CD14-positive monocyte (primary cell): ENCODE measurements at regions not wholly inside any gene's neighbourhood (a gene's known extent, or its start where the extent isn't known, plus 50 kb on each side); places are given as distances from the start of the nearest gene placed in this dataset.

Experiments
- DNase-seq, 3 donors: peaks; one replicate each; pipeline ENCODE4 v3.0.0-alpha.2; 2011 to 2022
- H2AFZ ChIP-seq: 2 replicates; pipeline ENCODE4 v1.6.0; 2012; ENCODE audit warnings: mild to moderate bottlenecking, low read depth, low read length, inconsistent platforms; ENCODE audit not compliant: insufficient read depth, poor library complexity, severe bottlenecking
- H3K27ac ChIP-seq, 2 donors: 1 replicate in 1 of 2; 2 replicates in 1 of 2; pipeline ENCODE4 v1.5.1; 2012 to 2013; ENCODE audit warnings: low read length in 2 of 2, control low read depth in 1 of 2, inconsistent platforms in 1 of 2, low read depth in 1 of 2, mild to moderate bottlenecking in 1 of 2
- H3K27me3 ChIP-seq, 2 donors: one replicate each; pipeline versions ENCODE4 v1.6.0 to v1.6.1; 2011 to 2013; ENCODE audit warnings: low read length in 2 of 2; ENCODE audit not compliant: control insufficient read depth in 2 of 2, insufficient read depth in 2 of 2
- H3K36me3 ChIP-seq, 2 donors: replicated peaks in 1 of 2; 1 replicate in 1 of 2; 2 replicates in 1 of 2; pipeline versions ENCODE4 v1.5.1 to v1.6.1; 2012 to 2013; ENCODE audit warnings: low read length in 2 of 2, control low read depth in 1 of 2, inconsistent platforms in 1 of 2, mild to moderate bottlenecking in 1 of 2; ENCODE audit not compliant: insufficient read depth in 2 of 2, control insufficient read depth in 1 of 2
- H3K4me1 ChIP-seq, 2 donors: 1 replicate in 1 of 2; 2 replicates in 1 of 2; pipeline versions ENCODE4 v1.5.1 to v1.6.1; 2012 to 2013; ENCODE audit warnings: low read length in 2 of 2, control low read depth in 1 of 2, inconsistent platforms in 1 of 2, mild to moderate bottlenecking in 1 of 2, moderate library complexity in 1 of 2; ENCODE audit not compliant: insufficient read depth in 2 of 2, control insufficient read depth in 1 of 2
- H3K4me2 ChIP-seq: replicated peaks from 2 replicates; pipeline ENCODE3; 2012; ENCODE audit warnings: low read length, moderate library complexity, mild to moderate bottlenecking; ENCODE audit not compliant: poor library complexity, severe bottlenecking; ENCODE audit errors: extremely low read depth
- H3K4me3 ChIP-seq, 3 experiments: fragments of 200-600 bp in 1 of 3; sonication (generic) in 1 of 3; replicated peaks in 1 of 3; 1 replicate in 2 of 3; 2 replicates in 1 of 3; pipeline ENCODE4 v1.5.1; 2011 to 2013; ENCODE audit warnings: low read length in 3 of 3, mild to moderate bottlenecking in 3 of 3, control low read depth in 2 of 3, low read depth in 2 of 3, inconsistent platforms in 1 of 3, moderate library complexity in 1 of 3
- H3K79me2 ChIP-seq: 2 replicates; pipeline ENCODE4 v1.6.0; 2012; ENCODE audit warnings: mild to moderate bottlenecking, control low read depth, inconsistent platforms, low read length, moderate library complexity; ENCODE audit not compliant: insufficient read depth
- H3K9ac ChIP-seq: 2 replicates; pipeline ENCODE4 v1.6.0; 2017; ENCODE audit warnings: low read length, mild to moderate bottlenecking; ENCODE audit not compliant: insufficient read depth, poor library complexity, severe bottlenecking
- H3K9me3 ChIP-seq, 2 donors: replicated peaks in 1 of 2; 1 replicate in 1 of 2; 2 replicates in 1 of 2; pipeline versions ENCODE4 v1.5.1 to v1.6.1; 2012 to 2013; ENCODE audit warnings: low read length in 2 of 2, control low read depth in 1 of 2; ENCODE audit not compliant: control insufficient read depth in 1 of 2, insufficient read depth in 1 of 2
- H4K20me1 ChIP-seq: 2 replicates; pipeline ENCODE4 v1.6.0; 2012; ENCODE audit warnings: mild to moderate bottlenecking, low read length, control low read depth, moderate library complexity; ENCODE audit not compliant: insufficient read depth
- H3K27ac Mint-ChIP-seq, 7 donors: one replicate each; pipeline ENCODE4 v1.8.0; 2020; ENCODE audit warnings: mild to moderate bottlenecking in 7 of 7, mixed read lengths in 7 of 7, moderate library complexity in 6 of 7, inconsistent platforms in 2 of 7
- H3K27me3 Mint-ChIP-seq, 3 donors: one replicate each; pipeline ENCODE4 v1.8.0; 2021 to 2022; ENCODE audit warnings: low read depth in 3 of 3, mild to moderate bottlenecking in 3 of 3, mixed read lengths in 3 of 3, moderate library complexity in 3 of 3, inconsistent platforms in 1 of 3
- H3K36me3 Mint-ChIP-seq, 2 donors: one replicate each; pipeline ENCODE4 v1.8.0; 2020; ENCODE audit warnings: mixed read lengths in 2 of 2, inconsistent platforms in 1 of 2, mild to moderate bottlenecking in 1 of 2
- H3K4me1 Mint-ChIP-seq: one replicate; pipeline ENCODE4 v1.8.0; 2020; ENCODE audit warnings: mild to moderate bottlenecking, mixed read lengths
- H3K4me3 Mint-ChIP-seq, 2 donors: one replicate each; pipeline ENCODE4 v1.8.0; 2020; ENCODE audit warnings: mild to moderate bottlenecking in 2 of 2, mixed read lengths in 2 of 2, moderate library complexity in 1 of 2
- H3K9me3 Mint-ChIP-seq, 7 donors: one replicate each; pipeline ENCODE4 v1.8.0; 2020 to 2022; ENCODE audit warnings: mixed read lengths in 7 of 7, mild to moderate bottlenecking in 6 of 7, moderate library complexity in 6 of 7, inconsistent platforms in 2 of 7
- CTCF ChIP-seq: fragments of 200-600 bp; IDR thresholded peaks from one replicate; pipeline ENCODE4 v1.8.0; 2022; ENCODE audit warnings: antibody characterized with exemption, mild to moderate bottlenecking
- WGBS: methylation state at CpG from one replicate; pipeline ENCODE4 v1.1.5; 2013; ENCODE audit warnings: missing lambda C conversion rate; ENCODE audit not compliant: insufficient coverage; 5-methylcytosine and 5-hydroxymethylcytosine counted together
- intact Hi-C, 2 donors: fragments of 100-400 bp; cut with micrococcal nuclease; formaldehyde crosslinking; loops; one replicate each; pipeline versions ENCODE4 v1.15.0 to v1.15.1; 2023

- Histone ChIP-seq H3K27ac (no peak overlapping the region), H4K20me1 (no peaks in the 10 kb centered on the region), H3K4me1 (no peaks in the 10 kb centered on the region), H3K27me3 (no peaks in the 10 kb centered on the region), H3K4me2 (no peak overlapping the region), H3K4me3 (no peak overlapping the region), H3K36me3 (no peaks in the 10 kb centered on the region), H3K9me3 (peaks cover 0 to 10% of the 10 kb centered on the region in 2 donors), H3K79me2 (no peaks in the 10 kb centered on the region), H2AFZ (no peak overlapping the region), H3K9ac (no peak overlapping the region)
- no peaks in the 10 kb centered on the region for H3K36me3 Mint-ChIP-seq
- no peaks in the 10 kb centered on the region for H3K4me1 Mint-ChIP-seq
- H3K27me3 Mint-ChIP-seq: peaks cover 1 to 2% (median 2%) of the 10 kb centered on the region in 3 donors
- intact Hi-C loops: no loop called here
- 88% methylated on average over 30 of the region's 40 CpGs for WGBS
- H3K4me3 Mint-ChIP-seq: no peak overlapping the region
- no peak overlapping the region for H3K27ac Mint-ChIP-seq
- H3K9me3 Mint-ChIP-seq: peaks cover 2 to 15% (median 7%) of the 10 kb centered on the region in 7 donors
- no peak for TF ChIP-seq CTCF
- no peak for DNase-seq
These were observed 1493.6 kb downstream of the BRD1 start for GRCh38 chr22:48333816-48334735.

- H3K4me1 Mint-ChIP-seq: no peaks in the 10 kb centered on the region
- intact Hi-C loops: no loop called here
These were observed 1494.3 kb downstream of the BRD1 start for GRCh38 chr22:48333323-48333763.

More at GRCh38 chr22:48333323-48333763, 1494.3 kb downstream of the BRD1 start:
- no peaks in the 10 kb centered on the region for H4K20me1 ChIP-seq
- H3K9me3 ChIP-seq: peaks cover 0 to 14% of the 10 kb centered on the region in 2 donors
- H3K4me1 ChIP-seq: no peaks in the 10 kb centered on the region
- Mint-ChIP-seq H3K9me3 (peaks cover 2 to 20% (median 11%) of the 10 kb centered on the region in 7 donors), H3K27me3 (peaks cover 1 to 2% (median 2%) of the 10 kb centered on the region in 3 donors), H3K4me3 (no peak overlapping the region), H3K36me3 (no peaks in the 10 kb centered on the region), H3K27ac (no peak overlapping the region)
- WGBS: 90% methylated on average over 20 of the region's 20 CpGs
- no peaks in the 10 kb centered on the region for H3K27me3 ChIP-seq
- H3K9ac ChIP-seq: no peak overlapping the region
- TF ChIP-seq CTCF: no peak
- H3K4me3 ChIP-seq: no peak overlapping the region
- H3K79me2 ChIP-seq: no peaks in the 10 kb centered on the region
- DNase-seq: no peak
- H3K36me3 ChIP-seq: no peaks in the 10 kb centered on the region
- H3K27ac ChIP-seq: no peak overlapping the region
- no peak overlapping the region for H3K4me2 ChIP-seq
- H2AFZ ChIP-seq: no peak overlapping the region
